Tibial nerve (tissue), 4 donors: ENCODE measurements at regions not wholly inside any gene's neighbourhood (a gene's known extent, or its start where the extent isn't known, plus 50 kb on each side); places are given as distances from the start of the nearest gene placed in this dataset.

Experiments used
- EP300 ChIP-seq, 2 donors: sonication (generic); formaldehyde crosslinking; IDR thresholded peaks; one replicate each; pipeline ENCODE4 v1.6.1; 2017; ENCODE audit warnings: antibody characterized with exemption in 2 of 2, mild to moderate bottlenecking in 1 of 2
- POLR2A ChIP-seq, 2 donors: fragments of 450-650 bp; IDR thresholded peaks; one replicate each; pipeline ENCODE4 v1.6.1; 2017; ENCODE audit warnings: antibody characterized with exemption in 2 of 2, mild to moderate bottlenecking in 2 of 2, moderate library complexity in 2 of 2
- TF ChIP-seq, protein P1 (sequence below), 5 experiments: fragments of 200-600 bp in 3 of 5; fragments of 450-650 bp in 2 of 5; sonication (generic) in 3 of 5; IDR thresholded peaks; one replicate each; pipeline ENCODE4 v1.5.1; 2016 to 2019; ENCODE audit warnings: antibody characterized with exemption in 5 of 5, mild to moderate bottlenecking in 3 of 5, moderate library complexity in 2 of 5

DNA sequence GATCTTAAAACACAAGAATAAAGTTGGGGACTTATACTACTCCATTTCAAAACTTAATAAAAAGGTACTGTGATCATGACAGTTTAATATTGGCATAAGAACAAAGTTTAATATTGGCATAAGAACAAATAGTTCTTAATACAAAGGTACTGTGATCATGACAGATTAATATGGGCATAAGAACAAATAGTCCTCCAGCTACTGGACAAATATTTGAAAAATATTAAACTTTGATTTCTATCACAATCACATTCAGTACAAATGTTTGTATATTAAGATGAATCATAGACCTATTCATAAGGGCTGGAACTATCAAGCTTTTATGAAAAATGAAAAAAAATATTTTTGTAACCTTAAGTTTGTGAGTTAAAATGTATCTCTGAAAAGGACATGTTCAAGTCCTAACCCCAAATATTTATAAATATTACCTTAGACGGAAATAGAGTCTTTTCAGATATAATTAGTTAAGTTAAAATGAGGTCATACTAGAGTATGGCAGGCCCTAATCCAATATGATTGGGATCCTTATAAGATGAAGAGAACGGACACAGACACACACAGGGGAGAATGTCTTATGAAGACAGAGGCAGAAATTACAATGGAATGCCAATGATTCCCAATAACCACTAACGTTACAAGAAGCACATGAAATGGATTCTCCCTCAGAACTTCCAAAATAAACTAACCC lies 79.1 kb upstream of the RGS1 start:
- TF ChIP-seq, protein P1, sequence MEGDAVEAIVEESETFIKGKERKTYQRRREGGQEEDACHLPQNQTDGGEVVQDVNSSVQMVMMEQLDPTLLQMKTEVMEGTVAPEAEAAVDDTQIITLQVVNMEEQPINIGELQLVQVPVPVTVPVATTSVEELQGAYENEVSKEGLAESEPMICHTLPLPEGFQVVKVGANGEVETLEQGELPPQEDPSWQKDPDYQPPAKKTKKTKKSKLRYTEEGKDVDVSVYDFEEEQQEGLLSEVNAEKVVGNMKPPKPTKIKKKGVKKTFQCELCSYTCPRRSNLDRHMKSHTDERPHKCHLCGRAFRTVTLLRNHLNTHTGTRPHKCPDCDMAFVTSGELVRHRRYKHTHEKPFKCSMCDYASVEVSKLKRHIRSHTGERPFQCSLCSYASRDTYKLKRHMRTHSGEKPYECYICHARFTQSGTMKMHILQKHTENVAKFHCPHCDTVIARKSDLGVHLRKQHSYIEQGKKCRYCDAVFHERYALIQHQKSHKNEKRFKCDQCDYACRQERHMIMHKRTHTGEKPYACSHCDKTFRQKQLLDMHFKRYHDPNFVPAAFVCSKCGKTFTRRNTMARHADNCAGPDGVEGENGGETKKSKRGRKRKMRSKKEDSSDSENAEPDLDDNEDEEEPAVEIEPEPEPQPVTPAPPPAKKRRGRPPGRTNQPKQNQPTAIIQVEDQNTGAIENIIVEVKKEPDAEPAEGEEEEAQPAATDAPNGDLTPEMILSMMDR (IDR thresholded peaks at IDR 0.05): no peak
- TF ChIP-seq POLR2A (IDR thresholded peaks at IDR 0.05) (no peak), EP300 (IDR thresholded peaks at IDR 0.05) (no peak)
